Hepatocyte (in vitro differentiated cells): ENCODE measurements at regions not wholly inside any gene's neighbourhood (a gene's known extent, or its start where the extent isn't known, plus 50 kb on each side); places are given as distances from the start of the nearest gene placed in this dataset.
"Not testable (repeated sequence)": the region's sequence is repeated elsewhere in the genome, so short reads cannot be mapped to it uniquely, and the experiment has no call there.

Experiments used
- DNase-seq: peaks from one replicate; pipeline ENCODE4 v3.0.0-alpha.2; 2016; ENCODE audit warnings: low spot score
- H2AFZ ChIP-seq: fragments of 200-600 bp; sonication (generic); 2 replicates; pipeline ENCODE4 v1.6.0; 2016; ENCODE audit warnings: antibody characterized with exemption, mild to moderate bottlenecking
- H3K27ac ChIP-seq: fragments of 200-600 bp; sonication (generic); 2 replicates; pipeline ENCODE4 v1.5.1; 2016; ENCODE audit warnings: mild to moderate bottlenecking
- H3K27me3 ChIP-seq: fragments of 200-600 bp; sonication (generic); 2 replicates; pipeline ENCODE4 v1.6.1; 2016
- H3K36me3 ChIP-seq: fragments of 200-600 bp; sonication (generic); replicated peaks from 2 replicates; pipeline ENCODE4 v1.5.1; 2016; ENCODE audit warnings: low read depth; ENCODE audit not compliant: insufficient read depth
- H3K4me1 ChIP-seq: fragments of 200-600 bp; sonication (generic); 2 replicates; pipeline ENCODE4 v1.5.1; 2016; ENCODE audit warnings: mild to moderate bottlenecking, moderate library complexity; ENCODE audit not compliant: insufficient read depth
- H3K4me2 ChIP-seq: fragments of 200-600 bp; sonication (generic); 2 replicates; pipeline ENCODE4 v1.6.0; 2016
- H3K4me3 ChIP-seq: fragments of 200-600 bp; sonication (generic); 2 replicates; pipeline ENCODE4 v1.5.1; 2016; ENCODE audit warnings: mild to moderate bottlenecking
- H3K79me2 ChIP-seq: fragments of 200-600 bp; sonication (generic); 2 replicates; pipeline ENCODE4 v1.6.0; 2017; ENCODE audit warnings: mild to moderate bottlenecking
- H3K9me2 ChIP-seq: fragments of 200-600 bp; sonication (generic); replicated peaks from 2 replicates; pipeline ENCODE4 v1.6.0; 2017; ENCODE audit warnings: mild to moderate bottlenecking; ENCODE audit not compliant: insufficient read depth
- H3K9me3 ChIP-seq: fragments of 200-600 bp; sonication (generic); 2 replicates; pipeline ENCODE4 v1.5.1; 2016; ENCODE audit warnings: low read depth, mild to moderate bottlenecking
- H4K20me1 ChIP-seq: fragments of 200-600 bp; sonication (generic); 2 replicates; pipeline ENCODE4 v1.6.0; 2016; ENCODE audit warnings: mild to moderate bottlenecking; ENCODE audit not compliant: insufficient read depth, poor library complexity, severe bottlenecking
- CTCF ChIP-seq: fragments of 200-600 bp; sonication (generic); IDR thresholded peaks from 2 replicates; pipeline ENCODE4 v1.5.1; 2016; ENCODE audit warnings: antibody characterized with exemption, mild to moderate bottlenecking; ENCODE audit not compliant: poor library complexity
- EZH2 ChIP-seq: fragments of 200-600 bp; sonication (generic); IDR thresholded peaks from 2 replicates; pipeline ENCODE4 v1.6.1; 2016; ENCODE audit warnings: antibody characterized with exemption, mild to moderate bottlenecking, borderline replicate concordance
- EZH2phosphoT487 ChIP-seq: fragments of 200-600 bp; sonication (generic); IDR thresholded peaks from one replicate; pipeline ENCODE4 v1.6.1; 2018; ENCODE audit warnings: antibody characterized with exemption, mild to moderate bottlenecking, low read depth, moderate library complexity; ENCODE audit not compliant: unreplicated experiment, severe bottlenecking
- WGBS: methylation state at CpG from one replicate; pipeline ENCODE4 v1.1.6; 2016; ENCODE audit warnings: low lambda C conversion rate; ENCODE audit errors: missing lambda C conversion rate; 5-methylcytosine and 5-hydroxymethylcytosine counted together

GRCh38 chr6:169101036-169101805 is 152.4 kb downstream of the THBS2 start:
- Histone ChIP-seq H2AFZ (no peak overlapping the region), H3K4me1 (no peaks in the 10 kb centered on the region), H3K27me3 (no peaks in the 10 kb centered on the region), H4K20me1 (no peaks in the 10 kb centered on the region), H3K9me3 (no peaks in the 10 kb centered on the region), H3K79me2 (no peaks in the 10 kb centered on the region), H3K9me2 (no peaks in the 10 kb centered on the region), H3K4me3 (no peak overlapping the region), H3K36me3 (no peaks in the 10 kb centered on the region), H3K27ac (no peak overlapping the region), H3K4me2 (no peak overlapping the region)
- DNase-seq = no peak
- 80% methylated on average over 6 of the region's 6 CpGs for WGBS
- TF ChIP-seq EZH2phosphoT487 (no peak), EZH2 (no peak), CTCF (no peak)

GRCh38 chr6:169099411-169100202 is 154.0 kb downstream of the THBS2 start:
- TF ChIP-seq CTCF (peak; percentile 24), EZH2phosphoT487 (no peak), EZH2 (no peak)
- Histone ChIP-seq H3K36me3 (no peaks in the 10 kb centered on the region), H3K9me2 (no peaks in the 10 kb centered on the region), H2AFZ (no peak overlapping the region), H3K27ac (no peak overlapping the region), H4K20me1 (no peaks in the 10 kb centered on the region), H3K4me1 (no peaks in the 10 kb centered on the region), H3K9me3 (no peaks in the 10 kb centered on the region), H3K79me2 (no peaks in the 10 kb centered on the region), H3K4me3 (no peak overlapping the region), H3K27me3 (no peaks in the 10 kb centered on the region), H3K4me2 (no peak overlapping the region)
- WGBS = 53% methylated on average over 5 of the region's 5 CpGs
- DNase-seq = peak; percentile 29

DNA sequence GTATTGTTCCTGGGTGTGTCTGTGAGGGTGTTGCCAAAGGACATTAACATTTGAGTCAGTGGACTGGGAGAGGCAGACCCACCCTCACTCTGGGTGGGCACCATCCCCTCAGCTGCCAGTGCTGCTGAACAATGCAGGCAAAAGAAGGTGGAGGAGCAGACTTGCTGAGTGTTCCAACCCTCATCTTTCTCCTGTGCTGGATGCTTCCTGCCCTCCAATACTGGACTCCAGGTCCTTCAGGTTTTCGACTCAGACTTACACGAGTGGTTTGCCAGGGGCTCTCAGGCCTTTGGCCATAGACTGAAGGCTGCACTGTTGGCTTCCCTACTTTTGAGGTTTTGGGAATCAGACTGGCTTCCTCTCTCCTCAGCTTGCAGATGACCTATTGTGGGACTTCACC is 155.0 kb downstream of the THBS2 start:
- not testable (repeated sequence) for H3K9me2 ChIP-seq, DNase-seq, H3K4me3 ChIP-seq, H3K4me2 ChIP-seq, H3K79me2 ChIP-seq, H3K4me1 ChIP-seq, H3K27me3 ChIP-seq, H2AFZ ChIP-seq, H3K27ac ChIP-seq, H3K36me3 ChIP-seq, H4K20me1 ChIP-seq, H3K9me3 ChIP-seq
- WGBS = 80% methylated on average over 2 of the region's 2 CpGs

GRCh38 chr6:169098116-169098515 is 155.5 kb downstream of the THBS2 start:
- Histone ChIP-seq H3K4me2 (no peak overlapping the region), H3K4me1 (no peaks in the 10 kb centered on the region), H3K36me3 (no peaks in the 10 kb centered on the region), H3K79me2 (no peaks in the 10 kb centered on the region), H4K20me1 (no peaks in the 10 kb centered on the region), H3K27me3 (no peaks in the 10 kb centered on the region), H3K4me3 (no peak overlapping the region), H2AFZ (no peak overlapping the region), H3K9me2 (no peaks in the 10 kb centered on the region), H3K9me3 (no peaks in the 10 kb centered on the region), H3K27ac (no peak overlapping the region)
- no peak for DNase-seq
- no peak for TF ChIP-seq CTCF
- no peak for TF ChIP-seq EZH2phosphoT487
- no peak for TF ChIP-seq EZH2
- 83% methylated on average over 1 of the region's 1 CpG for WGBS
